CD4-positive, alpha-beta T cell (primary cell): ENCODE measurements at regions not wholly inside any gene's neighbourhood (a gene's known extent, or its start where the extent isn't known, plus 50 kb on each side); places are given as distances from the start of the nearest gene placed in this dataset.

Experiments
- ATAC-seq: fragments of 200-7000 bp; cut with Tn5 transposase; one replicate; pipeline ENCODE4 v1.10.0; 2022; ENCODE audit warnings: mild to moderate bottlenecking; ENCODE audit not compliant: poor library complexity
- CTCF ChIA-PET: fragments of 350-600 bp; sonication (Branson Sonifier 250); formaldehyde crosslinking; loops from one replicate; lab custom pipeline; 2021; ENCODE audit warnings: antibody characterized with exemption, inconsistent platforms; lab: Charles Lee
- POLR2A ChIA-PET: fragments of 350-600 bp; sonication (Branson Sonifier 250); formaldehyde crosslinking; loops from one replicate; lab custom pipeline; 2021; ENCODE audit warnings: antibody characterized with exemption, inconsistent platforms; lab: Charles Lee
- DNase-seq, 14 experiments: peaks; one replicate each; pipeline ENCODE4 v3.0.0-alpha.2; 2013 to 2020; ENCODE audit warnings: mixed read lengths in 2 of 14
- H3K27ac ChIP-seq, 2 donors: one replicate each; pipeline versions ENCODE4 v1.5.1 to v1.7.0; 2013; ENCODE audit warnings: low read length in 2 of 2, low read depth in 1 of 2, mild to moderate bottlenecking in 1 of 2
- H3K27me3 ChIP-seq, 2 experiments: 1 replicate in 1 of 2; 2 replicates in 1 of 2; pipeline versions ENCODE4 v1.6.1 to v1.7.0; 2013; ENCODE audit warnings: low read length in 2 of 2, control low read depth in 1 of 2, mild to moderate bottlenecking in 1 of 2, moderate library complexity in 1 of 2; ENCODE audit not compliant: insufficient read depth in 2 of 2, control insufficient read depth in 1 of 2
- H3K36me3 ChIP-seq: one replicate; pipeline ENCODE4 v1.6.1; 2013; ENCODE audit warnings: low read length, control low read depth; ENCODE audit not compliant: insufficient read depth
- H3K4me1 ChIP-seq: one replicate; pipeline ENCODE4 v1.6.1; 2013; ENCODE audit warnings: low read length, control low read depth; ENCODE audit not compliant: insufficient read depth
- H3K4me3 ChIP-seq: one replicate; pipeline ENCODE4 v1.5.1; 2013; ENCODE audit warnings: mild to moderate bottlenecking, low read length, moderate library complexity
- H3K9me3 ChIP-seq, 2 experiments: 1 replicate in 1 of 2; 2 replicates in 1 of 2; pipeline versions ENCODE4 v1.6.1 to v1.7.0; 2013; ENCODE audit warnings: low read length in 2 of 2, mild to moderate bottlenecking in 2 of 2, control low read depth in 1 of 2, moderate library complexity in 1 of 2; ENCODE audit not compliant: control insufficient read depth in 1 of 2, insufficient read depth in 1 of 2
- H3K27ac Mint-ChIP-seq: one replicate; pipeline ENCODE4 v1.8.0; 2020; ENCODE audit warnings: mixed read lengths
- H3K27me3 Mint-ChIP-seq: one replicate; pipeline ENCODE4 v1.8.0; 2021; ENCODE audit warnings: mixed read lengths
- H3K36me3 Mint-ChIP-seq: one replicate; pipeline ENCODE4 v1.8.0; 2021; ENCODE audit warnings: low read depth, mixed read lengths
- H3K4me1 Mint-ChIP-seq: one replicate; pipeline ENCODE4 v1.8.0; 2021; ENCODE audit warnings: low read depth, mixed read lengths
- H3K4me3 Mint-ChIP-seq: one replicate; pipeline ENCODE4 v1.8.0; 2020; ENCODE audit warnings: mild to moderate bottlenecking, mixed read lengths
- H3K9me3 Mint-ChIP-seq: one replicate; pipeline ENCODE4 v1.8.0; 2020; ENCODE audit warnings: mixed read lengths
- intact Hi-C, 2 experiments: fragments of 100-400 bp; cut with DNase I in 1 of 2; cut with micrococcal nuclease in 1 of 2; formaldehyde crosslinking; loops; one replicate each; pipeline versions ENCODE4 v1.15.1 to v1.9.0; 2023 to 2025; cut with DNase I, micrococcal nuclease
- TF ChIP-seq, protein P1 (sequence below): fragments of 200-600 bp; IDR thresholded peaks from one replicate; pipeline ENCODE4 v1.8.0; 2022; ENCODE audit warnings: antibody characterized with exemption, mild to moderate bottlenecking

DNA sequence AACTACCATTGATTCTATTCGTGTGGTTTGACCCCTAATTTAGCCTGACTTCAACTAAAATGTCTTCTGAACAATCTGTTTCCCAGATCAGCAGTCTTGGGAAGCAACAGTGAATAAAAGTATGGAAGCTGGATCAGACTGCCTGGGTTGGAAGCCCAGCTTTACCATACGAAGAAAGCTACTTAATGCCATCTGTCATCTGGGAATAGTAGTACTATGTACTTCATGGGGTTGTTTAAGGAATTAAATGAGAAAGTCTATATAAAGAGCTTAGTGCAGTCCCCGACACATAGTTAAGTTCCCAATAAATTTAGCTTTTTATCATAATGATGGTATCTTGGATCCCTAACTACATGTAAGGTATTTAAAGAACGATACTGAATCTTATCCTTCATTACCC lies 151.5 kb upstream of the ERCC4 start:
- Histone ChIP-seq H3K36me3 (no peaks in the 10 kb centered on the region), H3K4me1 (no peaks in the 10 kb centered on the region), H3K27me3 (no peaks in the 10 kb centered on the region), H3K9me3 (no peaks in the 10 kb centered on the region), H3K27ac (no peak overlapping the region), H3K4me3 (no peak overlapping the region)
- ATAC-seq (no peak), DNase-seq (no peak)
- Mint-ChIP-seq H3K27me3 (peaks cover 4% of the 10 kb centered on the region), H3K4me1 (no peaks in the 10 kb centered on the region), H3K4me3 (no peak overlapping the region), H3K27ac (no peak overlapping the region), H3K36me3 (no peaks in the 10 kb centered on the region), H3K9me3 (peaks cover 3% of the 10 kb centered on the region)
- intact Hi-C loops: no loop called here
- POLR2A ChIA-PET: no interaction called here
- TF ChIP-seq, protein P1, sequence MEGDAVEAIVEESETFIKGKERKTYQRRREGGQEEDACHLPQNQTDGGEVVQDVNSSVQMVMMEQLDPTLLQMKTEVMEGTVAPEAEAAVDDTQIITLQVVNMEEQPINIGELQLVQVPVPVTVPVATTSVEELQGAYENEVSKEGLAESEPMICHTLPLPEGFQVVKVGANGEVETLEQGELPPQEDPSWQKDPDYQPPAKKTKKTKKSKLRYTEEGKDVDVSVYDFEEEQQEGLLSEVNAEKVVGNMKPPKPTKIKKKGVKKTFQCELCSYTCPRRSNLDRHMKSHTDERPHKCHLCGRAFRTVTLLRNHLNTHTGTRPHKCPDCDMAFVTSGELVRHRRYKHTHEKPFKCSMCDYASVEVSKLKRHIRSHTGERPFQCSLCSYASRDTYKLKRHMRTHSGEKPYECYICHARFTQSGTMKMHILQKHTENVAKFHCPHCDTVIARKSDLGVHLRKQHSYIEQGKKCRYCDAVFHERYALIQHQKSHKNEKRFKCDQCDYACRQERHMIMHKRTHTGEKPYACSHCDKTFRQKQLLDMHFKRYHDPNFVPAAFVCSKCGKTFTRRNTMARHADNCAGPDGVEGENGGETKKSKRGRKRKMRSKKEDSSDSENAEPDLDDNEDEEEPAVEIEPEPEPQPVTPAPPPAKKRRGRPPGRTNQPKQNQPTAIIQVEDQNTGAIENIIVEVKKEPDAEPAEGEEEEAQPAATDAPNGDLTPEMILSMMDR: no peak
- CTCF ChIA-PET: no interaction called here

DNA sequence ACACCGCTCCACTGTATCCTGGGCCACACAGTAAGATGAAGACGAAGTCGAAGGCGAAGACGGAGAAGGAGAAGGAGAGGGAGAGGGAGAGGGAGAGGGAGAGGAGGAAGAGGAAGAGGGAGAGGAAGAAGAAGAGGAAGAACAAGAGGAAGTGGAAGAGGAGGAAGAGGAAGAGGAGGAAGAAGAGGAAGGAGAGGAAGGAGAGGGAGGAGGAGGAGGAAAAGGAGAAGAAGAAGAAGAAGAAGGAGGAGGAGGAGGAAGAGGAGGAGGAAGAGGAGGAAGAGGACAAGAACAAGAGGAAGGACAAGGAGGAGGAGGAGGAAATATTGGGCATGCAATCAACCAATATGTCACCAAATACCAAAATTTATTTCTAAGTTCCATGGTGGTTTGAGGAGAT lies 149.5 kb upstream of the ERCC4 start:
- peaks cover 4% of the 10 kb centered on the region for H3K27me3 Mint-ChIP-seq

DNA sequence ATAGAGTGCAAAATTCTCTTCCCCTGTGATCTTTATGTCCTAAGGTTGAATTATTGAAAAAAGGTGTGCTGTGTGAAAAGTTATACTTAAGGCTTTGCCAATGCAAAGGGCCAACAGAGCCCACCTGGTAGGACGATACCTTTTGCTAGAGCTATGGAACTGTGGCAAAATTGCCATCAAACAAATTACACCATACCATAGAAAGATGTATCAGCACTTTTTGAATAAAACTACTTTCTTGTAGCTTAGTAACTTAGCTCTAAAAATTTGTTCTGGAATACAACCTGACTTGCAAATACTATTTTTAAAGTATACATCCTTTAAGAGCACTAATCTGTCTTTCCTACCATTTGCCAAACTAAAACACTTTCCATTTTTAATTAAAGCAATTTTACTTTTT lies 147.2 kb upstream of the ERCC4 start:
- intact Hi-C loops: no loop called here
- DNase-seq (no peak), ATAC-seq (no peak)
- Histone ChIP-seq H3K4me1 (no peaks in the 10 kb centered on the region), H3K27me3 (no peaks in the 10 kb centered on the region), H3K36me3 (no peaks in the 10 kb centered on the region), H3K9me3 (peaks cover 0 to 3% of the 10 kb centered on the region in 2 experiments), H3K4me3 (no peak overlapping the region), H3K27ac (no peak overlapping the region)
- no peak overlapping the region for H3K4me3 Mint-ChIP-seq
- ChIA-PET CTCF (no interaction called here), POLR2A (no interaction called here)
- no peaks in the 10 kb centered on the region for H3K4me1 Mint-ChIP-seq
- H3K9me3 Mint-ChIP-seq: peaks cover 6% of the 10 kb centered on the region
- no peaks in the 10 kb centered on the region for H3K36me3 Mint-ChIP-seq
- no peak overlapping the region for H3K27ac Mint-ChIP-seq
- H3K27me3 Mint-ChIP-seq: peaks cover 4% of the 10 kb centered on the region
- TF ChIP-seq, protein P1: no peak

More for the DNA sequence above, 149.5 kb upstream of the ERCC4 start:
- CTCF ChIA-PET: no interaction called here
- Mint-ChIP-seq H3K27ac (no peak overlapping the region), H3K36me3 (no peaks in the 10 kb centered on the region), H3K4me1 (no peaks in the 10 kb centered on the region), H3K9me3 (peaks cover 3% of the 10 kb centered on the region), H3K4me3 (no peak overlapping the region)
- no peaks in the 10 kb centered on the region for H3K36me3 ChIP-seq
- no peak overlapping the region for H3K4me3 ChIP-seq
- no peaks in the 10 kb centered on the region for H3K4me1 ChIP-seq
- intact Hi-C loops: no loop called here
- POLR2A ChIA-PET: no interaction called here
- H3K27ac ChIP-seq: no peak overlapping the region
- ATAC-seq: no peak
- peaks cover 0 to 3% of the 10 kb centered on the region in 2 experiments for H3K9me3 ChIP-seq
- TF ChIP-seq, protein P1: no peak
- DNase-seq: no peak
- H3K27me3 ChIP-seq: no peaks in the 10 kb centered on the region
